GM23248 (cell line): ENCODE measurements at regions not wholly inside any gene's neighbourhood (a gene's known extent, or its start where the extent isn't known, plus 50 kb on each side); places are given as distances from the start of the nearest gene placed in this dataset.
"Not testable (repeated sequence)": the region's sequence is repeated elsewhere in the genome, so short reads cannot be mapped to it uniquely, and the experiment has no call there.

Experiments used
- EZH2 ChIP-seq: fragments of 200-600 bp; sonication (generic); IDR thresholded peaks from 2 replicates; pipeline ENCODE4 v1.6.1; 2018; ENCODE audit warnings: antibody characterized with exemption, mild to moderate bottlenecking; ENCODE audit not compliant: insufficient read depth, poor library complexity, severe bottlenecking
- EZH2phosphoT487 ChIP-seq: fragments of 200-600 bp; sonication (generic); IDR thresholded peaks from 2 replicates; pipeline ENCODE4 v1.6.1; 2018; ENCODE audit warnings: antibody characterized with exemption, moderate library complexity, mild to moderate bottlenecking, low read depth; ENCODE audit not compliant: insufficient read depth

- TF ChIP-seq EZH2phosphoT487, EZH2: not testable (repeated sequence)
Observed at GRCh38 chr1:83135524-83136157, 863.3 kb downstream of the TTLL7 start.
